Endothelial cell of umbilical vein (primary cell): ENCODE measurements at regions not wholly inside any gene's neighbourhood (a gene's known extent, or its start where the extent isn't known, plus 50 kb on each side); places are given as distances from the start of the nearest gene placed in this dataset.

Experiments used
- BruUV-seq: library from RNA; stranded (reverse); fragments of 400-500 nt; replicated peaks from 2 replicates; lab custom pipeline; 2021; lab: Mats Ljungman, UMichigan
- CTCF ChIA-PET: fragments of 300-600, 350-600 bp; sonication (Branson Sonifier 250); formaldehyde crosslinking; loops from one replicate; lab custom pipeline; 2021; ENCODE audit warnings: antibody characterized with exemption, inconsistent platforms; lab: Charles Lee
- POLR2A ChIA-PET: fragments of 300-600, 350-600 bp; sonication (Branson Sonifier 250); formaldehyde crosslinking; loops from one replicate; lab custom pipeline; 2021; ENCODE audit warnings: antibody characterized with exemption, inconsistent platforms; lab: Charles Lee
- DNase-seq: peaks from one replicate; pipeline ENCODE4 v3.0.0-alpha.2; 2011; ENCODE audit warnings: low read depth, low spot score
- FAIRE-seq: peaks from 2 replicates; lab custom pipeline; 2011; peaks lifted over from hg19 to GRCh38; lab: Jason Lieb, UNC
- H2AFZ ChIP-seq: 2 replicates; pipeline ENCODE4 v1.6.0; 2012; ENCODE audit warnings: low read depth, low read length, control low read depth, inconsistent platforms
- H3K27ac ChIP-seq: 2 replicates; pipeline ENCODE4 v1.5.1; 2011; ENCODE audit warnings: low read depth, mild to moderate bottlenecking, control low read depth, low read length, moderate library complexity; ENCODE audit not compliant: insufficient read depth
- H3K27me3 ChIP-seq, 2 experiments: 2 replicates each; pipeline versions ENCODE4 v1.6.0 to v1.6.1; 2011; ENCODE audit warnings: low read length in 2 of 2, mixed read lengths in 1 of 2; ENCODE audit not compliant: control insufficient read depth in 2 of 2, insufficient read depth in 2 of 2
- H3K36me3 ChIP-seq, 2 experiments: 2 replicates in 1 of 2; 3 replicates in 1 of 2; pipeline ENCODE4 v1.5.1; 2011; ENCODE audit warnings: low read length in 2 of 2, mild to moderate bottlenecking in 1 of 2, moderate library complexity in 1 of 2; ENCODE audit not compliant: control insufficient read depth in 2 of 2, insufficient read depth in 2 of 2; ENCODE audit errors: extremely low read depth in 1 of 2
- H3K4me1 ChIP-seq: 3 replicates; pipeline ENCODE4 v1.5.1; 2011; ENCODE audit warnings: mild to moderate bottlenecking, low read length; ENCODE audit not compliant: control insufficient read depth, insufficient read depth; ENCODE audit errors: extremely low read depth
- H3K4me2 ChIP-seq: 2 replicates; pipeline ENCODE4 v1.6.1; 2011; ENCODE audit warnings: low read length, control low read depth, mixed read lengths; ENCODE audit not compliant: insufficient read depth
- H3K4me3 ChIP-seq, 3 experiments: fragments of 200-600 bp in 1 of 3; sonication (generic), shearing (Covaris generic) in 1 of 3; replicated peaks in 1 of 3; 2 replicates each; pipeline ENCODE4 v1.5.1; 2011 to 2016; ENCODE audit warnings: control low read depth in 3 of 3, low read length in 3 of 3, mild to moderate bottlenecking in 2 of 3, inconsistent platforms in 1 of 3, low read depth in 1 of 3, moderate library complexity in 1 of 3; ENCODE audit not compliant: insufficient read depth in 1 of 3
- H3K79me2 ChIP-seq: 2 replicates; pipeline ENCODE4 v1.6.0; 2012; ENCODE audit warnings: low read length, inconsistent platforms; ENCODE audit not compliant: control insufficient read depth, insufficient read depth
- H3K9ac ChIP-seq: replicated peaks from 2 replicates; pipeline ENCODE3; 2011; ENCODE audit warnings: low read length, control low read depth; ENCODE audit not compliant: insufficient read depth; ENCODE audit errors: extremely low read depth
- H3K9me1 ChIP-seq: replicated peaks from 3 replicates; pipeline ENCODE4 v1.6.0; 2011; ENCODE audit warnings: mild to moderate bottlenecking, low read length; ENCODE audit not compliant: control insufficient read depth, insufficient read depth; ENCODE audit errors: extremely low read depth
- H3K9me3 ChIP-seq: replicated peaks from 2 replicates; pipeline ENCODE4 v1.5.1; 2012; ENCODE audit warnings: low read length, inconsistent platforms; ENCODE audit not compliant: control insufficient read depth, insufficient read depth
- H4K20me1 ChIP-seq: replicated peaks from 2 replicates; pipeline ENCODE3; 2011; ENCODE audit warnings: mild to moderate bottlenecking, low read length; ENCODE audit not compliant: control insufficient read depth, insufficient read depth; ENCODE audit errors: extremely low read depth
- EZH2 ChIP-seq: IDR thresholded peaks from 2 replicates; pipeline ENCODE4 v1.6.1; 2012; ENCODE audit warnings: borderline replicate concordance, low read depth, mild to moderate bottlenecking, moderate library complexity, low read length, inconsistent platforms; ENCODE audit not compliant: severe bottlenecking
- FOS ChIP-seq: IDR thresholded peaks from 2 replicates; pipeline ENCODE4 v1.6.1; 2011; ENCODE audit warnings: mild to moderate bottlenecking, low read length, moderate library complexity, borderline replicate concordance; ENCODE audit not compliant: insufficient read depth
- GATA2 ChIP-seq: IDR thresholded peaks from 2 replicates; pipeline ENCODE4 v1.7.0; 2011; ENCODE audit warnings: low read depth, mild to moderate bottlenecking, moderate library complexity, mixed read lengths, low read length; ENCODE audit not compliant: insufficient read length, insufficient read depth
- JUN ChIP-seq: IDR thresholded peaks from 2 replicates; pipeline ENCODE4 v1.6.1; 2011; ENCODE audit warnings: borderline replicate concordance, low read depth; ENCODE audit not compliant: insufficient read length, insufficient read depth
- dilution Hi-C: fragments of 300-500 bp; cut with MboI; formaldehyde crosslinking; loops from one replicate; pipeline ENCODE4 v1.15.0; 2019; ENCODE audit warnings: low sequenced_read_pairs; ENCODE audit not compliant: extremely low pct_ligation_motif_present
- intact Hi-C: fragments of 100-400 bp; cut with micrococcal nuclease; formaldehyde crosslinking; loops from one replicate; pipeline ENCODE4 v1.10.0; 2022

DNA sequence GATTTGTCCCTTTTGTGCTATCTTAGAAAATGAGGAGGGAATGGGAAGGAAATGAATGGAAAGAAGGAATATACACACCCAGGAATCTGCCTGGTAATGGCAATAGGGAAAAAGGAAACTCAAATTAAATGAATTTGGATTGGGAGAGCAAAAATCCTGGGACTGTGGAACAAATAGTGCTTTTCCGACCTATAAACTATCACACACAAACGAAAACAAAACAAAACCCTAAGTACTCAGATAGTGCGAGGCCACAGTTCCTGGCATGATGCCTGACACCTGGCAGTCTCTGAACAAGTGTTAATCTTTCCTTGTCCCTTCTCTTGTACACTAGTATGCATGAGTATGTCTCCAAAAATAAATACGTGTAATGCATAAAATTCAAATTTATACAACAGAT is 319.8 kb upstream of the SPAG17 start:
- no peak overlapping the region for H2AFZ ChIP-seq
- POLR2A ChIA-PET, result no interaction called here
- no peak overlapping the region for H3K4me2 ChIP-seq
- no peak overlapping the region for H3K9ac ChIP-seq
- H3K79me2 ChIP-seq, result no peaks in the 10 kb centered on the region
- FAIRE-seq, result no peak
- H3K4me1 ChIP-seq, result no peaks in the 10 kb centered on the region
- no peak for TF ChIP-seq EZH2
- no TSS peak for BruUV-seq
- no peaks in the 10 kb centered on the region for H3K27me3 ChIP-seq
- H3K9me1 ChIP-seq, result no peaks in the 10 kb centered on the region
- dilution Hi-C loops (no loop called here), intact Hi-C loops (no loop called here)
- H3K9me3 ChIP-seq, result peaks cover 2% of the 10 kb centered on the region
- no peak for DNase-seq
- no peaks in the 10 kb centered on the region for H3K36me3 ChIP-seq
- H4K20me1 ChIP-seq, result no peaks in the 10 kb centered on the region
- no peak overlapping the region for H3K4me3 ChIP-seq
- H3K27ac ChIP-seq, result no peak overlapping the region
- CTCF ChIA-PET, result no interaction called here

DNA sequence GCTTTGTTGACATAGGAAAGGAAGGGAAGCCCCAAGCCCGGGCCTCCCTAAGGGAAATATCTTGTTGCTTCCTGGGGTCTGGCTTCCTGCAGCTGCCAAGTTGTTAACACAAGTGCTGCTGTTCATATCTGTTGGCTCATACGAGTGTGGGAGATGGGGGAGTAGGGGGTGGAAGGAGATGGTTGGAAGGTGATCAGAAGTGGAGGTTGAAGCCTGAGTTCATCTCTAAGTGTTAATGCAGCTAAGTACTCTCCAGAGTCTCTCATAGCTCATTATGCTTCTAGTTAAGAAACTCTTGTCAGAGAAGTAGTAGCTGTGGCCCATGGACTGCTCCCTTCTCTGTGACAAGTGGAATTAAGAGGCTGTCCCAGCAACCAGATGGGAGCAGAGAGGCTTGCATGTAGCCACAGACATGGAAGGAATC is 319.2 kb upstream of the SPAG17 start:
- BruUV-seq, result no TSS peak
- peaks cover 2% of the 10 kb centered on the region for H3K9me3 ChIP-seq
- H3K4me1 ChIP-seq, result no peaks in the 10 kb centered on the region
- no peaks in the 10 kb centered on the region for H4K20me1 ChIP-seq
- H3K4me3 ChIP-seq, result no peak overlapping the region
- H3K27me3 ChIP-seq, result no peaks in the 10 kb centered on the region
- CTCF ChIA-PET, result no interaction called here
- POLR2A ChIA-PET, result no interaction called here
- H3K79me2 ChIP-seq, result no peaks in the 10 kb centered on the region
- TF ChIP-seq GATA2 (no peak), FOS (no peak), JUN (no peak)
- dilution Hi-C loops, result no loop called here
- DNase-seq, result no peak
- no peaks in the 10 kb centered on the region for H3K9me1 ChIP-seq
- intact Hi-C loops, result no loop called here
- H3K27ac ChIP-seq, result no peak overlapping the region
- no peaks in the 10 kb centered on the region for H3K36me3 ChIP-seq
- H2AFZ ChIP-seq, result no peak overlapping the region
- no peak overlapping the region for H3K9ac ChIP-seq
- no peak overlapping the region for H3K4me2 ChIP-seq
- no peak for FAIRE-seq
